ENCODE measurements at regions not wholly inside any gene's neighbourhood (a gene's known extent, or its start where the extent isn't known, plus 50 kb on each side); places are given as distances from the start of the nearest gene placed in this dataset.

DNA sequence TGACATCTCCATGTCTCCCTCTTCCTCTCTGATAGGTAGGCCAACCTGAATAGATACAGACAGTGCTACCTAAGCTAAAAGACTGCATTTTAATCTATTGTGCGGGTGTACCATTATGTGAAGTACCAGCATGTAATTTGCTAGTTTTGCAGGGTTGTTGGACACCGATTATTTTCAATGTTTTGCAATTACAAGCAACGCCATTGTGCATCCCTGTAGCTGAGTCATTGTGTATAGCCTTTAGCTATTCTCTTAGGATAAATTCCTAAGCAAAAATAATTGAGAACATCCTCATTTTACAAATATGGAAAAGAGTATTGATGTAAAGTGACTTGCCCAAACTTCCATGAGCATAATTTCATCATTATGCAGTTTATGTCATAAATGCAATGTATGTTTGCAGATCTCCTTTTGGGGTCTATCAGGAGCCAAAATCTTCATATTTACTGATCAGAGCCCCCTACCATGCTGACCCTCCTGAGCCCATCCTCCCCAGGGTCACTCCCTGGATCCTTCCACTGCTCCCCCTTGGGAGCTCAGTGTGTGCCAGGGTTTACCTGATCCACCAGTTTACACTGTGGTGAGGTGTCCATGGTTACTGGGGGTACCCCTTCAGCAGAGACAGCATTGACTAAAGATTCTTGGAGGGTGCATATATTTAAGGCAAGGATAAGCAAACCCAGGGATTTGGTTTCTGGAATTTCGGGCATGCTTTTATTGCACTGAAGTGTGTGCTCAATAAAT is 80.6 kb downstream of the CCDC185 start:
- Histone ChIP-seq H3K4me3 (ENCODE audit: low read depth, low read length) (no peak overlapping the region), H3K27me3 (ENCODE audit: insufficient read depth, low read depth, severe bottlenecking) (no peaks in the 10 kb centered on the region), H3K9me3 (ENCODE audit: severe bottlenecking) (no peaks in the 10 kb centered on the region), H3K27ac (no peak overlapping the region), H3K36me3 (no peaks in the 10 kb centered on the region)
- no peak for DNase-seq
- TF ChIP-seq, protein P1, sequence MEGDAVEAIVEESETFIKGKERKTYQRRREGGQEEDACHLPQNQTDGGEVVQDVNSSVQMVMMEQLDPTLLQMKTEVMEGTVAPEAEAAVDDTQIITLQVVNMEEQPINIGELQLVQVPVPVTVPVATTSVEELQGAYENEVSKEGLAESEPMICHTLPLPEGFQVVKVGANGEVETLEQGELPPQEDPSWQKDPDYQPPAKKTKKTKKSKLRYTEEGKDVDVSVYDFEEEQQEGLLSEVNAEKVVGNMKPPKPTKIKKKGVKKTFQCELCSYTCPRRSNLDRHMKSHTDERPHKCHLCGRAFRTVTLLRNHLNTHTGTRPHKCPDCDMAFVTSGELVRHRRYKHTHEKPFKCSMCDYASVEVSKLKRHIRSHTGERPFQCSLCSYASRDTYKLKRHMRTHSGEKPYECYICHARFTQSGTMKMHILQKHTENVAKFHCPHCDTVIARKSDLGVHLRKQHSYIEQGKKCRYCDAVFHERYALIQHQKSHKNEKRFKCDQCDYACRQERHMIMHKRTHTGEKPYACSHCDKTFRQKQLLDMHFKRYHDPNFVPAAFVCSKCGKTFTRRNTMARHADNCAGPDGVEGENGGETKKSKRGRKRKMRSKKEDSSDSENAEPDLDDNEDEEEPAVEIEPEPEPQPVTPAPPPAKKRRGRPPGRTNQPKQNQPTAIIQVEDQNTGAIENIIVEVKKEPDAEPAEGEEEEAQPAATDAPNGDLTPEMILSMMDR (IDR thresholded peaks at IDR 0.05; ENCODE audit: low read depth, low read length), result no peak

DNA sequence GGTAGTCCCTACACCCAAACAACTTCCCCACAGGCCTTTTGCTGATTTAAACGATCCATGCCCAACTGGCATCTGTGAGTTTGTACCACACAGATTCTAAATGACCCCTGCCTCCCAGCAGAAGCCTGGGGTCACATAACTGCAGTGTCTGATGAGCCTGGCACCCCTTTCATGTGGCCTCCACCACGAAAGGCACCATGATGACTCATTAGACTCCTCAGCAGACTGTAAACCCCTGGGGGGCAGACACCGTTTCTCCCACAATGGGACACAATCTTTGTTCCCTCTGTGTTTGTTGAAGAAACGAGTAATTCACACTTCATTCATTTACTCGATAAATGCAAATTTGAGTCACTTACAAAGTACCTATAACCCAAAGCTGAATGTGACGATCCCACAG is 81.6 kb downstream of the CCDC185 start:
- Histone ChIP-seq H3K4me3 (ENCODE audit: low read depth, low read length) (no peak overlapping the region), H3K36me3 (no peaks in the 10 kb centered on the region), H3K27ac (no peak overlapping the region), H3K9me3 (ENCODE audit: severe bottlenecking) (no peaks in the 10 kb centered on the region), H3K27me3 (ENCODE audit: insufficient read depth, low read depth, severe bottlenecking) (no peaks in the 10 kb centered on the region)
- DNase-seq, result no peak
- TF ChIP-seq, protein P1 (IDR thresholded peaks at IDR 0.05; ENCODE audit: low read depth, low read length), result no peak

DNA sequence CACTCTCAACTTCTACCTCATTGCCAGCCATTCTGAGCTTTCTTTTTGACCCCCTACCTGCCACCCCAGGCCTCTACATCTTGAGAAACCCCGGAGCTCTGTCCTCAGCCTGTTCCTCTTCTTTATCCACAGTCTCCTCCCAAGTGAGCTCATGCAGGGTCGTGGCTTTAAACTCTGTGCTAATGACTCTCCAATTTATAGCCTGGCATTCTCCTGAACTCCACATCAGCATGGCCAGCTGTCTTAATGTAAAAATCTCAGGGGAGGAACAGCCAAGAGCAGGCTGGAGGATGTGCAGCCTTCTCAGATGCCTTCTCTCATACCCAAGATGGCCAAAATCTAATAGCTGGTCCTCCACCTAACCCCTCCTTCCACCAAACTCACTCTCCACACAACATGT is 84.2 kb downstream of the CCDC185 start:
- Histone ChIP-seq H3K36me3 (no peaks in the 10 kb centered on the region), H3K4me3 (ENCODE audit: low read depth, low read length) (no peak overlapping the region), H3K9me3 (ENCODE audit: severe bottlenecking) (no peaks in the 10 kb centered on the region), H3K27me3 (ENCODE audit: insufficient read depth, low read depth, severe bottlenecking) (no peaks in the 10 kb centered on the region), H3K27ac (no peak overlapping the region)
- TF ChIP-seq, protein P1 (IDR thresholded peaks at IDR 0.05; ENCODE audit: low read depth, low read length), result no peak
- no peak for DNase-seq

DNA sequence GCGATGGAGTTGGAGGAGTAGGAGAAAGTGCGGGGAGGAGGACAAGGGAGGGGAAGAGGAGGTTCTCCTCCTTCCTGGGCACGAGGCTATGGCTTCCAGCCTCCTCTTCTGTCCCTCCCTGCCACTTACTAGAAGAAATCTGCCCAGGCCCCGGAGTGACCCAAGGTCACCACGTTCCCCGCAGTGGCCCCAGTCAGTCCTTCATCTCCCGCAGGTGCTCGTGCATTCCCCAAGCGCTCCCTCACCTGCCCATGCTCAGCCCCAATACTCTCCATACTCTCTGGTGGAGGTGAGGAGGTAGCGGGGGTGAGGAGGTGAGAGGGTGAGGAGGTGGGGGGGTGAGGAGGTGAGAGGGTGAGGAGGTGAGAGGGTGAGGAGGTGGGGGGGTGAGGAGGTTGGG is 85.4 kb downstream of the CCDC185 start:
- Histone ChIP-seq H3K27ac (no peak overlapping the region), H3K36me3 (no peaks in the 10 kb centered on the region), H3K27me3 (ENCODE audit: insufficient read depth, low read depth, severe bottlenecking) (no peaks in the 10 kb centered on the region), H3K9me3 (ENCODE audit: severe bottlenecking) (no peaks in the 10 kb centered on the region), H3K4me3 (ENCODE audit: low read depth, low read length) (no peak overlapping the region)
- TF ChIP-seq, protein P1 (IDR thresholded peaks at IDR 0.05; ENCODE audit: low read depth, low read length), result no peak
- no peak for DNase-seq

DNA sequence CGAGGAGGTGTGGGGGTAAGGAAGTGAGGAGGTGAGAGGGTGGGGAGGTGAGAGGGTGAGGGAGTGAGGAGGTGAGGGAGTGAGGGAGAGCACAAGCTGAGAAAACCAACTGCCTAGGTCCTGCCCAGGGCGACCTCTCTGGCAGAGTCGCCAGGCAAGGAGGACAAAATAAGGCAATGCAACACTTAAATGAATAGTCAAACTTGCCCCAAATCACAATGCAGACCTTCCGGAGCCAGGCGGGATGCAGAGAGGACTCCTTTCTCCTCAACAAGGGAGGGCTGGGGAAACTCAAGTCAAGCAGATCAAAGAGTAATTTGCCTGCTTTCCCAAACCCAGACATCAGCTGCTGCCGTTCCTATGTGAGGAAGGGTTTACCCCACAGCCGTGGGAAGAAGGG is 86.0 kb downstream of the CCDC185 start:
- Histone ChIP-seq H3K4me3 (ENCODE audit: low read depth, low read length) (no peak overlapping the region), H3K36me3 (no peaks in the 10 kb centered on the region), H3K27ac (no peak overlapping the region), H3K27me3 (ENCODE audit: insufficient read depth, low read depth, severe bottlenecking) (no peaks in the 10 kb centered on the region), H3K9me3 (ENCODE audit: severe bottlenecking) (no peaks in the 10 kb centered on the region)
- DNase-seq, result no peak
- TF ChIP-seq, protein P1 (IDR thresholded peaks at IDR 0.05; ENCODE audit: low read depth, low read length), result no peak
